Effector memory CD8-positive, alpha-beta T cell (primary cell): ENCODE measurements at regions not wholly inside any gene's neighbourhood (a gene's known extent, or its start where the extent isn't known, plus 50 kb on each side); places are given as distances from the start of the nearest gene placed in this dataset.
"Not testable (repeated sequence)": the region's sequence is repeated elsewhere in the genome, so short reads cannot be mapped to it uniquely, and the experiment has no call there.

Source experiments
- ATAC-seq: fragments of 150-1000 bp; cut with Tn5 transposase; replicated peaks from 2 replicates; pipeline ENCODE4 v1.10.0; 2021; ENCODE audit warnings: mild to moderate bottlenecking, moderate library complexity
- DNase-seq, 3 experiments: peaks; one replicate each; pipeline ENCODE4 v3.0.0; 2021
- H3K27ac Mint-ChIP-seq, 2 donors: one replicate each; pipeline ENCODE4 v1.8.0; 2022; ENCODE audit warnings: mild to moderate bottlenecking in 2 of 2, mixed read lengths in 2 of 2, moderate library complexity in 2 of 2
- H3K27me3 Mint-ChIP-seq, 2 donors: one replicate each; pipeline ENCODE4 v1.8.0; 2022; ENCODE audit warnings: mixed read lengths in 2 of 2
- H3K36me3 Mint-ChIP-seq: one replicate; pipeline ENCODE4 v1.8.0; 2022; ENCODE audit warnings: mild to moderate bottlenecking, moderate library complexity, mixed read lengths; ENCODE audit not compliant: insufficient read depth
- H3K4me1 Mint-ChIP-seq, 2 donors: one replicate each; pipeline ENCODE4 v1.8.0; 2022; ENCODE audit warnings: low read depth in 2 of 2, mixed read lengths in 2 of 2
- H3K4me3 Mint-ChIP-seq, 2 donors: one replicate each; pipeline ENCODE4 v1.8.0; 2022; ENCODE audit warnings: mild to moderate bottlenecking in 2 of 2, mixed read lengths in 2 of 2, moderate library complexity in 2 of 2
- H3K9me3 Mint-ChIP-seq, 2 donors: one replicate each; pipeline ENCODE4 v1.8.0; 2022; ENCODE audit warnings: mixed read lengths in 2 of 2

GRCh38 chr3:5569152-5569551, 381.6 kb downstream of the EDEM1 start:
- Mint-ChIP-seq H3K4me3 (no peak overlapping the region), H3K4me1 (no peaks in the 10 kb centered on the region), H3K36me3 (no peaks in the 10 kb centered on the region), H3K27me3 (no peaks in the 10 kb centered on the region), H3K27ac (no peak overlapping the region), H3K9me3 (peaks cover 3 to 15% of the 10 kb centered on the region in 2 donors)
- ATAC-seq: no peak
- no peak for DNase-seq

- H3K4me3 Mint-ChIP-seq: no peak overlapping the region
- ATAC-seq: no peak
- H3K4me1 Mint-ChIP-seq: no peaks in the 10 kb centered on the region
- H3K9me3 Mint-ChIP-seq: peaks cover 3 to 13% of the 10 kb centered on the region in 2 donors
- H3K27ac Mint-ChIP-seq: no peak overlapping the region
- no peak for DNase-seq
- H3K27me3 Mint-ChIP-seq: no peaks in the 10 kb centered on the region
- no peaks in the 10 kb centered on the region for H3K36me3 Mint-ChIP-seq
Measured at GRCh38 chr3:5572168-5572567, 384.7 kb downstream of the EDEM1 start.

GRCh38 chr3:5576277-5577011, 388.9 kb downstream of the EDEM1 start:
- H3K27ac Mint-ChIP-seq: no peak overlapping the region
- no peaks in the 10 kb centered on the region for H3K27me3 Mint-ChIP-seq
- ATAC-seq: no peak
- DNase-seq: no peak
- no peaks in the 10 kb centered on the region for H3K4me1 Mint-ChIP-seq
- H3K36me3 Mint-ChIP-seq: no peaks in the 10 kb centered on the region
- H3K9me3 Mint-ChIP-seq: peaks cover 2 to 16% of the 10 kb centered on the region in 2 donors
- H3K4me3 Mint-ChIP-seq: no peak overlapping the region

GRCh38 chr3:5579139-5579602, 391.7 kb downstream of the EDEM1 start:
- Mint-ChIP-seq H3K4me1 (no peaks in the 10 kb centered on the region), H3K36me3 (no peaks in the 10 kb centered on the region), H3K27ac (no peak overlapping the region), H3K9me3 (peaks cover 4 to 18% of the 10 kb centered on the region in 2 donors), H3K4me3 (no peak overlapping the region), H3K27me3 (no peaks in the 10 kb centered on the region)
- DNase-seq: no peak
- ATAC-seq: no peak

- Mint-ChIP-seq H3K4me1 (no peaks in the 10 kb centered on the region), H3K4me3 (no peak overlapping the region), H3K9me3 (peaks cover 4 to 18% of the 10 kb centered on the region in 2 donors), H3K27me3 (no peaks in the 10 kb centered on the region), H3K36me3 (no peaks in the 10 kb centered on the region), H3K27ac (no peak overlapping the region)
- DNase-seq (no peak), ATAC-seq (no peak)
Measured at GRCh38 chr3:5579946-5580345, 392.4 kb downstream of the EDEM1 start.

GRCh38 chr3:5580826-5581225, 393.3 kb downstream of the EDEM1 start:
- H3K9me3 Mint-ChIP-seq: peaks cover 4 to 18% of the 10 kb centered on the region in 2 donors
- DNase-seq (no peak), ATAC-seq (no peak)
- no peak overlapping the region for H3K27ac Mint-ChIP-seq
- no peaks in the 10 kb centered on the region for H3K4me1 Mint-ChIP-seq
- H3K36me3 Mint-ChIP-seq: no peaks in the 10 kb centered on the region
- H3K27me3 Mint-ChIP-seq: no peaks in the 10 kb centered on the region
- no peak overlapping the region for H3K4me3 Mint-ChIP-seq

- Mint-ChIP-seq H3K27ac (no peak overlapping the region), H3K4me3 (no peak overlapping the region), H3K27me3 (no peaks in the 10 kb centered on the region), H3K36me3 (no peaks in the 10 kb centered on the region), H3K9me3 (peaks cover 4 to 18% of the 10 kb centered on the region in 2 donors), H3K4me1 (no peaks in the 10 kb centered on the region)
- DNase-seq (no peak), ATAC-seq (no peak)
Measured at GRCh38 chr3:5581743-5582142, 394.2 kb downstream of the EDEM1 start.

- no peak overlapping the region for H3K27ac Mint-ChIP-seq
- no peaks in the 10 kb centered on the region for H3K4me1 Mint-ChIP-seq
- H3K36me3 Mint-ChIP-seq: no peaks in the 10 kb centered on the region
- peaks cover 7 to 18% of the 10 kb centered on the region in 2 donors for H3K9me3 Mint-ChIP-seq
- H3K27me3 Mint-ChIP-seq: no peaks in the 10 kb centered on the region
- ATAC-seq (no peak), DNase-seq (no peak)
- H3K4me3 Mint-ChIP-seq: no peak overlapping the region
Measured at GRCh38 chr3:5583920-5584319, 396.4 kb downstream of the EDEM1 start.

- Mint-ChIP-seq H3K27ac (no peak overlapping the region), H3K9me3 (peaks cover 9 to 18% of the 10 kb centered on the region in 2 donors), H3K36me3 (no peaks in the 10 kb centered on the region), H3K4me1 (no peaks in the 10 kb centered on the region), H3K4me3 (no peak overlapping the region), H3K27me3 (no peaks in the 10 kb centered on the region)
- ATAC-seq (no peak), DNase-seq (no peak)
Measured at GRCh38 chr3:5585085-5585484, 397.6 kb downstream of the EDEM1 start.

- Mint-ChIP-seq H3K27ac (no peak overlapping the region), H3K36me3 (no peaks in the 10 kb centered on the region)
Measured at GRCh38 chr3:5606884-5607472, 419.5 kb downstream of the EDEM1 start.

GRCh38 chr3:5607581-5607980, 420.1 kb downstream of the EDEM1 start:
- no peak overlapping the region for H3K4me3 Mint-ChIP-seq
- no peaks in the 10 kb centered on the region for H3K27me3 Mint-ChIP-seq
- H3K9me3 Mint-ChIP-seq: peaks cover 17 to 42% of the 10 kb centered on the region in 2 donors
- ATAC-seq (no peak), DNase-seq (no peak)
- no peaks in the 10 kb centered on the region for H3K4me1 Mint-ChIP-seq
- H3K27ac Mint-ChIP-seq: no peak overlapping the region
- H3K36me3 Mint-ChIP-seq: no peaks in the 10 kb centered on the region

More at GRCh38 chr3:5606884-5607472, 419.5 kb downstream of the EDEM1 start:
- ATAC-seq (no peak), DNase-seq (no peak)
- no peaks in the 10 kb centered on the region for H3K27me3 Mint-ChIP-seq
- no peak overlapping the region for H3K4me3 Mint-ChIP-seq
- peaks cover 20 to 44% of the 10 kb centered on the region in 2 donors for H3K9me3 Mint-ChIP-seq
- no peaks in the 10 kb centered on the region for H3K4me1 Mint-ChIP-seq

- H3K4me1 Mint-ChIP-seq, ATAC-seq, H3K27ac Mint-ChIP-seq, H3K36me3 Mint-ChIP-seq, H3K4me3 Mint-ChIP-seq, DNase-seq, H3K27me3 Mint-ChIP-seq: not testable (repeated sequence)
- peaks cover 12 to 35% of the 10 kb centered on the region in 2 donors for H3K9me3 Mint-ChIP-seq
Measured at GRCh38 chr3:5608971-5609370, 421.5 kb downstream of the EDEM1 start.

- Mint-ChIP-seq H3K4me3 (no peak overlapping the region), H3K36me3 (no peaks in the 10 kb centered on the region), H3K27ac (no peak overlapping the region), H3K27me3 (no peaks in the 10 kb centered on the region), H3K4me1 (no peaks in the 10 kb centered on the region), H3K9me3 (peaks cover 7 to 22% of the 10 kb centered on the region in 2 donors)
- ATAC-seq (no peak), DNase-seq (no peak)
Measured at GRCh38 chr3:5613599-5613998, 426.1 kb downstream of the EDEM1 start.

GRCh38 chr3:5616873-5617272, 429.4 kb downstream of the EDEM1 start:
- H3K36me3 Mint-ChIP-seq: no peaks in the 10 kb centered on the region
- peaks cover 4 to 13% of the 10 kb centered on the region in 2 donors for H3K9me3 Mint-ChIP-seq
- H3K27me3 Mint-ChIP-seq: no peaks in the 10 kb centered on the region
- no peak overlapping the region for H3K27ac Mint-ChIP-seq
- DNase-seq (no peak), ATAC-seq (no peak)
- H3K4me1 Mint-ChIP-seq: no peaks in the 10 kb centered on the region
- no peak overlapping the region for H3K4me3 Mint-ChIP-seq
